Transverse colon (tissue), 3 donors: ENCODE measurements at regions not wholly inside any gene's neighbourhood (a gene's known extent, or its start where the extent isn't known, plus 50 kb on each side); places are given as distances from the start of the nearest gene placed in this dataset.

Experiments
- CTCF ChIP-seq, 5 experiments: fragments of 200-600 bp in 3 of 5; fragments of 450-650 bp in 2 of 5; sonication (generic) in 3 of 5; IDR thresholded peaks; 1 replicate in 2 of 5; 2 replicates in 3 of 5; pipeline ENCODE4 v1.5.1; 2016 to 2017; ENCODE audit warnings: antibody characterized with exemption in 5 of 5, inconsistent platforms in 3 of 5, mild to moderate bottlenecking in 2 of 5, moderate library complexity in 1 of 5
- POLR2A ChIP-seq: fragments of 450-650 bp; IDR thresholded peaks from one replicate; pipeline ENCODE4 v1.6.1; 2016; ENCODE audit warnings: antibody characterized with exemption, mild to moderate bottlenecking, moderate library complexity

GRCh38 chr9:29511680-29512079 is 1938.4 kb upstream of the C9orf72 start:
- no peak for TF ChIP-seq CTCF (IDR thresholded peaks at IDR 0.05)
- TF ChIP-seq POLR2A, result no peak
